Type B pancreatic cell (in vitro differentiated cells): ENCODE measurements at regions not wholly inside any gene's neighbourhood (a gene's known extent, or its start where the extent isn't known, plus 50 kb on each side); places are given as distances from the start of the nearest gene placed in this dataset.
"Not testable (repeated sequence)": the region's sequence is repeated elsewhere in the genome, so short reads cannot be mapped to it uniquely, and the experiment has no call there.

Source experiments
- DNase-seq: peaks from one replicate; pipeline ENCODE4 v3.0.0; 2021; ENCODE audit warnings: mixed read lengths; ENCODE audit not compliant: unreplicated experiment; ENCODE audit errors: extremely low spot score
- H3K27ac Mint-ChIP-seq: 2 replicates; pipeline ENCODE4 v1.8.0; 2021; ENCODE audit warnings: mild to moderate bottlenecking, mixed read lengths
- H3K27me3 Mint-ChIP-seq: 2 replicates; pipeline ENCODE4 v1.8.0; 2021; ENCODE audit warnings: mixed read lengths
- H3K36me3 Mint-ChIP-seq: 2 replicates; pipeline ENCODE4 v1.8.0; 2021; ENCODE audit warnings: mixed read lengths
- H3K4me1 Mint-ChIP-seq: one replicate; pipeline ENCODE4 v1.8.0; 2021; ENCODE audit warnings: mixed read lengths; ENCODE audit not compliant: unreplicated experiment
- H3K4me3 Mint-ChIP-seq: 2 replicates; pipeline ENCODE4 v1.8.0; 2021; ENCODE audit warnings: mild to moderate bottlenecking, mixed read lengths
- H3K9me3 Mint-ChIP-seq: 2 replicates; pipeline ENCODE4 v1.8.0; 2021; ENCODE audit warnings: mixed read lengths
- TF ChIP-seq, protein P1 (sequence below): fragments of 200-600 bp; sonication (generic); conservative IDR thresholded peaks from 2 replicates; pipeline ENCODE4 v1.5.0; 2021; ENCODE audit warnings: antibody characterized with exemption, mild to moderate bottlenecking

DNA sequence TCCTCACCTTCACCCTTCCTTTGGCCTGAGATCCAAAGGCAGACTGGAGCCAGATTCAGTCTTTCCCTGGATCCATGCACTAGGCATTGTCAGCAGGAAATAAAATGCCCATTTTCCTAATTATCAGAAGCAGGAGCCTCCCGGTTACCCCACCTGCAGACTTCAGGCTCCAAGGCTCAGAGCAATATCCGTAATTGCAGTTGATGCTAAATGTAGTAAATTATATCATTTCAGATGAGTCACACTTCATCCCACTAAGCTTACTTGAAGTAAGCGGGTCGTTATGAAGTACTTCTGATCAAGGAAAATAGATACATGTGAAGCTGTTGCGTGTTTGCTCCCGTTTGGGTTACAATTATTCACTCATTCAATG, 110.7 kb upstream of the SFSWAP start:
- Mint-ChIP-seq H3K4me1 (peaks cover 9% of the 10 kb centered on the region), H3K4me3 (no peak overlapping the region), H3K27ac (no peak overlapping the region), H3K36me3 (no peaks in the 10 kb centered on the region), H3K9me3 (no peaks in the 10 kb centered on the region), H3K27me3 (peaks cover 27% of the 10 kb centered on the region)
- DNase-seq, result no peak
- TF ChIP-seq, protein P1, sequence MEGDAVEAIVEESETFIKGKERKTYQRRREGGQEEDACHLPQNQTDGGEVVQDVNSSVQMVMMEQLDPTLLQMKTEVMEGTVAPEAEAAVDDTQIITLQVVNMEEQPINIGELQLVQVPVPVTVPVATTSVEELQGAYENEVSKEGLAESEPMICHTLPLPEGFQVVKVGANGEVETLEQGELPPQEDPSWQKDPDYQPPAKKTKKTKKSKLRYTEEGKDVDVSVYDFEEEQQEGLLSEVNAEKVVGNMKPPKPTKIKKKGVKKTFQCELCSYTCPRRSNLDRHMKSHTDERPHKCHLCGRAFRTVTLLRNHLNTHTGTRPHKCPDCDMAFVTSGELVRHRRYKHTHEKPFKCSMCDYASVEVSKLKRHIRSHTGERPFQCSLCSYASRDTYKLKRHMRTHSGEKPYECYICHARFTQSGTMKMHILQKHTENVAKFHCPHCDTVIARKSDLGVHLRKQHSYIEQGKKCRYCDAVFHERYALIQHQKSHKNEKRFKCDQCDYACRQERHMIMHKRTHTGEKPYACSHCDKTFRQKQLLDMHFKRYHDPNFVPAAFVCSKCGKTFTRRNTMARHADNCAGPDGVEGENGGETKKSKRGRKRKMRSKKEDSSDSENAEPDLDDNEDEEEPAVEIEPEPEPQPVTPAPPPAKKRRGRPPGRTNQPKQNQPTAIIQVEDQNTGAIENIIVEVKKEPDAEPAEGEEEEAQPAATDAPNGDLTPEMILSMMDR, result no peak

DNA sequence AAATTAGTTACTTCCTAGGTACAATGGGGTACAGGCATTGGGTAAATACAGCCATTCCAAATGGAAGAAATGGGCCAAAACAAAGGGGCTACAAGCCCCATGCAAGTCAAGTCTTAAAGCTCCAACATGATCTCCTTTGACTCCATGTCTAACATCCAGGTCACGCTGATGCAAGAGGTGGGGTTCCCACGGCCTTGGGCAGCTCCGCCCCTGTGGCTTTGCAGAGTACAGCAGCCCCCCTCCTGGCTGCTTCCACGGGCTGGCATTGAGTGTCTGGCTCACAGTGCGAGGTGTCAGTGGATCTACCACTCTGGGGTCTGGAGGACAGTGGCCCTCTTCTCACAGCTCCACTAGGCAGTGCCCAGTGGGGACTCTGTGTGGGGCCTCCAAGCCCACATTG, 109.4 kb upstream of the SFSWAP start:
- not testable (repeated sequence) for H3K4me3 Mint-ChIP-seq, H3K9me3 Mint-ChIP-seq, DNase-seq, H3K4me1 Mint-ChIP-seq, H3K27ac Mint-ChIP-seq, H3K36me3 Mint-ChIP-seq
- H3K27me3 Mint-ChIP-seq, result peaks cover 35% of the 10 kb centered on the region

DNA sequence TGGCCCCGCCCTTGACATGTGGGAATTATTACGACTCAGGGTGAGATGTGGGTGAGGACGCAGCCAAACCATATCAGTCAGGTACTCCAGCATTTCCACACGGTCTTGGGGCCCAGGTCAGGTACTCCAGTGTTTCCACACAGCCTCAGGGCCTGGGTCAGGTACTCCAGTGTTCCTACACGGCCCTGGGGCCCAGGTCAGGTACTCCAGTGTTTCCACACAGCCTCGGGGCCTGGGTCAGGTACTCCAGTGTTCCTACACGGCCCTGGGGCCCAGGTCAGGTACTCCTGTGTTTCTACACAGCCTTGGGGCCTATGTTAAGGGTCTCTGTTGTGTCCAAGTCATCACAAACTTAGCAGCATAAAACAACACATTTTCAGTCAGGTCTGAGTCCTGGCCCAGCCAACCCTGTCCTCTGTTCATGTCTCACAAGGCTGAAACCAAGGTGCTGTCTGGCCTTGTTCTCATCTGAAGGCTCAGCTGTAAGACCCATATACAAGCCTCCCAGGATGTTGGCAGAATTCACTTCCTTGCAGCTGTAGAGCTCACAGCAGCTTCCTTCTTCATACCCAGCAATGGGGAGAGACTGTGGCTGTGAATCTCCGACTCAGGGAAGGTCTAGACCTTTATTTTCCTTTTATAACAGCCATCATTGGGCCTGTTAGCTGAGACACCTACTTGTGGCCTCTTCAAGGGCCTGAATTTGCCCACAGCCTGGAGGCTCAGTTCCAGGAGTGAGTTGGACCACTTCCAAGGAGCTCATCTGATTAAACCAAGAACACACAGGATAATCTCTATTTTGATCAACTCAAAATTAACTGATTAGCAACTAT, 107.6 kb upstream of the SFSWAP start:
- no peaks in the 10 kb centered on the region for H3K36me3 Mint-ChIP-seq
- H3K9me3 Mint-ChIP-seq, result no peaks in the 10 kb centered on the region
- H3K4me1 Mint-ChIP-seq, result peaks cover 9% of the 10 kb centered on the region
- no peak overlapping the region for H3K27ac Mint-ChIP-seq
- no peak for DNase-seq
- H3K4me3 Mint-ChIP-seq, result no peak overlapping the region
- H3K27me3 Mint-ChIP-seq, result peaks cover 40% of the 10 kb centered on the region
- TF ChIP-seq, protein P1, result no peak

DNA sequence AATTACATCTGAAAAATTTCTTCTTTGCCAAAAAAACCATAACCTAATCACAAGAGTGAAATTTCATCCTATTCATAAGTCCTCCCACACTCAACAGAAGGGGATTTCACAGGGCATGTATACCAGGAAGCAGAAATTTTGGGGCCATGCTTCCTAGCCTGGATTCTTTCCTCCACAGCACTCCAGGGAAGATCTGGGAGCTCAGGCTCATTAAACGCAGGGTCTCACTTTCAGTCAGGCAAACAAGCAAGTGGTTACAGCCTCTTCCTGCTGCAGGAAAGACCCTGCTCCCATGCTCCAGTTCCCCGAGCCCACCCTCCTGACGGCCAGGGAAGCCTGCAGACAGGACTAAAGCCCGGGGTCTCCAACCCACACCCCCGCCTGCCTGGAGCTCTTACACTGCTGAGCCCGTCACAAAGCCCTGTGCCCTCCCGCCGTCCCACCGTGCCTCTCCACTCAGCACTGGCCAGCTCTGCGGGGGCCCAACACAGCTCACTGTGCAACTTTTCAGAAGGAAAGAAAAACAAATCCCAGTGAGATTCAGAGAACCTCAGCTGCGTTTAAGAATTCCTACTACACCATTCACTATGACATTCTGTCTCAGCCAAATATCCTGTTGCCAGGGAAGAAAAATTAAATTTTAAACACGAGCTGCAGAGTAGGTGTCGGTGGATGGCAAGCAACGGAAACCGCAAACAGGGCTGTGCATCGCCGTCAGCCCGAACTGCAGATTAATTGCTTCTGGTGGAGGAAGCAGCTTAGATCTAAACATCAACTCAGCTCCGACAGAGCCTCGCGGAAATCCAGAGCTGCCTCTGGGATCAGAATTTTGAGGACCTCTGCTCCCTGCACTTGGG, 106.7 kb upstream of the SFSWAP start:
- H3K9me3 Mint-ChIP-seq, result no peaks in the 10 kb centered on the region
- no peak for DNase-seq
- H3K27ac Mint-ChIP-seq, result no peak overlapping the region
- TF ChIP-seq, protein P1, result no peak
- no peaks in the 10 kb centered on the region for H3K36me3 Mint-ChIP-seq
- H3K27me3 Mint-ChIP-seq, result peaks cover 37% of the 10 kb centered on the region
- H3K4me1 Mint-ChIP-seq, result peaks cover 10% of the 10 kb centered on the region
- H3K4me3 Mint-ChIP-seq, result peak overlapping the region; percentile 60

DNA sequence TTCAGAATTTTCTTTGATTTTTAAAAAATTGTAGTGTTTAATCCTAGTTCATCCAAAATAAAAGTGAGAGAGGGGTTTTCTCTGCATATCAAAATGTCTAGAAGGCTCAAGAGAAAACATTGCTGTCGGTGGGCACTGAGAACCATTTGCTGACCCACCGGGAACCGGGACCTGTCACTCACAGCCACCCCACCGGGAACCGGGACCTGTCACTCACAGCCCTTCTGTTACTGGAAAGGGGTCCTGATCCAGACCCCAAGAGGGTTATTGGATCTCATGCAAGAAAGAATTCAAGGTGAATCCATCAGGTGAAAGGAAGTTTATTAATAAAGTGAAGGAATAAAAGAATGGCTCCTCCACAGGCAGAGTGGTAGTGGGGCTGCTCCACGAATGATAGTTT, 106.0 kb upstream of the SFSWAP start:
- Mint-ChIP-seq H3K4me1 (peaks cover 16% of the 10 kb centered on the region), H3K27ac (no peak overlapping the region), H3K9me3 (no peaks in the 10 kb centered on the region), H3K36me3 (no peaks in the 10 kb centered on the region), H3K4me3 (no peak overlapping the region), H3K27me3 (peaks cover 36% of the 10 kb centered on the region)
- TF ChIP-seq, protein P1, result no peak
- no peak for DNase-seq

DNA sequence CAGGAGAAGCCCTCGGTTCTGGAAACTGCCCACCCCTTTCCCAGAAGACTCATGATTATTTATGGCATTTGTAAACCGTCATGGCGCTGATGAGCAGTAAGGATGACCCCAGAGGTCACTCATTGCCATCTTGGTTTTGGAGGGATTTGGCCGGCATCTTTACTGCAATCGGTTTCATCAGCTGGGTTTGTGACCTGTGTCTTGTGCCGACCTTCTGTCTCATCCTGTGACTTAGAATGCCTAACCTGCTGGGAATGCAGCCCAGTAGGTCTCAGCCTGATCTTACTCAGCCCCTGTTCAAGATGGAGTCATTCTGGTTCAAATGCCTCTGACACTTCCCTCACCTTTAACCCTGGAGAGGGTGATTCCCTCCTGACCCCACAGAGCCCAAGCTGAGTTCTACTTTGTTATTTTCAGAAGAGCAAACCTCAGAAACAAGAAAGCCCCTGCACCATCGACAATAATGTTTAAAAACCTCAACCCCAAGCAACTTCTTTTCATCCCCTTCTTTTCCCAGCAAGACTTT, 105.5 kb upstream of the SFSWAP start:
- no peaks in the 10 kb centered on the region for H3K9me3 Mint-ChIP-seq
- no peak overlapping the region for H3K27ac Mint-ChIP-seq

More for the DNA sequence above, 105.5 kb upstream of the SFSWAP start:
- TF ChIP-seq, protein P1, result no peak
- Mint-ChIP-seq H3K27me3 (peaks cover 36% of the 10 kb centered on the region), H3K4me1 (peaks cover 16% of the 10 kb centered on the region), H3K4me3 (no peak overlapping the region), H3K36me3 (no peaks in the 10 kb centered on the region)
- DNase-seq, result no peak
